K562 (cell line): ENCODE measurements at regions not wholly inside any gene's neighbourhood (a gene's known extent, or its start where the extent isn't known, plus 50 kb on each side); places are given as distances from the start of the nearest gene placed in this dataset.

Experiments used
- CBFA2T2 ChIP-seq: fragments of 450-650 bp; conservative IDR thresholded peaks from 2 replicates; pipeline ENCODE4 v1.6.1; 2017; ENCODE audit warnings: mild to moderate bottlenecking
- COPS2 ChIP-seq: fragments of 450-650 bp; conservative IDR thresholded peaks from 2 replicates; pipeline ENCODE4 v1.6.1; 2016; ENCODE audit warnings: mild to moderate bottlenecking, moderate library complexity
- EP300 ChIP-seq: IDR thresholded peaks from 2 replicates; pipeline ENCODE4 v1.6.1; 2012; ENCODE audit warnings: low read length, improper control_type of control experiment
- ETV1 ChIP-seq: fragments of 450-650 bp; conservative IDR thresholded peaks from 2 replicates; pipeline ENCODE4 v1.6.1; 2016; ENCODE audit warnings: missing genetic modification characterization, control low read depth, low read depth, missing compliant biosample characterization
- HEY1 ChIP-seq: fragments of 250-450 bp; sonication (Bioruptor Pico); IDR thresholded peaks from 2 replicates; pipeline ENCODE4 v1.5.0; 2020; ENCODE audit warnings: mild to moderate bottlenecking, moderate library complexity, borderline replicate concordance
- HNRNPUL1 ChIP-seq: fragments of 200-400 bp; formaldehyde crosslinking; IDR thresholded peaks from 2 replicates; pipeline ENCODE4 v1.6.1; 2017; ENCODE audit warnings: low read length
- KDM1A ChIP-seq, 2 experiments: fragments of 450-650 bp; IDR thresholded peaks; 2 replicates each; pipeline ENCODE4 v1.6.1; 2016; ENCODE audit warnings: mild to moderate bottlenecking in 2 of 2
- MAFF ChIP-seq: IDR thresholded peaks from 2 replicates; pipeline ENCODE4 v1.6.1; 2012; ENCODE audit warnings: low read length, improper control_type of control experiment
- NUFIP1 ChIP-seq: fragments of 450-650 bp; IDR thresholded peaks from 2 replicates; pipeline ENCODE4 v1.6.1; 2018; ENCODE audit not compliant: partially characterized antibody
- PCBP1 ChIP-seq: fragments of 200-400 bp; formaldehyde crosslinking; IDR thresholded peaks from 2 replicates; pipeline ENCODE4 v1.6.1; 2018; ENCODE audit warnings: mild to moderate bottlenecking, low read depth, low read length; ENCODE audit not compliant: poor library complexity, severe bottlenecking
- PRMT5 ChIP-seq: sonication (generic); formaldehyde crosslinking; IDR thresholded peaks from 2 replicates; pipeline ENCODE4 v1.5.0; 2020; ENCODE audit warnings: missing genetic modification reagents
- TAL1 ChIP-seq: fragments of 450-650 bp; IDR thresholded peaks from 2 replicates; pipeline ENCODE4 v1.6.1; 2016; ENCODE audit warnings: mild to moderate bottlenecking
- ZNF124 ChIP-seq: sonication (generic); formaldehyde crosslinking; IDR thresholded peaks from 2 replicates; pipeline ENCODE4 v1.8.1; 2022; ENCODE audit warnings: missing genetic modification reagents
- ZNF431 ChIP-seq: sonication (generic); formaldehyde crosslinking; IDR thresholded peaks from 2 replicates; pipeline ENCODE4 v1.8.0; 2022; ENCODE audit warnings: mild to moderate bottlenecking, missing genetic modification reagents
- ZNF589 ChIP-seq: fragments of 200-800 bp; sonication (Bioruptor generic); IDR thresholded peaks from 2 replicates; pipeline ENCODE4 v1.6.1; 2016; ENCODE audit warnings: low read depth, missing genetic modification characterization, missing compliant biosample characterization
- TF ChIP-seq, protein P1 (sequence below), 3 experiments: fragments of 200-800 bp in 1 of 3; sonication (Bioruptor generic) in 1 of 3; sonication (generic) in 1 of 3; formaldehyde crosslinking in 1 of 3; IDR thresholded peaks; 2 replicates each; pipeline versions ENCODE4 v1.6.1 to v1.8.0; 2016 to 2022; ENCODE audit warnings: mild to moderate bottlenecking in 2 of 3, missing compliant biosample characterization in 2 of 3, missing genetic modification characterization in 2 of 3, missing genetic modification reagents in 1 of 3
- TF ChIP-seq, protein P2 (sequence below): sonication (generic); IDR thresholded peaks from 2 replicates; pipeline ENCODE4 v1.6.1; 2016
- TF ChIP-seq, protein P3 (sequence below): fragments of 200-600 bp; sonication (generic); IDR thresholded peaks from one replicate; pipeline ENCODE4 v1.6.1; 2012; ENCODE audit warnings: mild to moderate bottlenecking, low read depth, low read length, inconsistent platforms

DNA sequence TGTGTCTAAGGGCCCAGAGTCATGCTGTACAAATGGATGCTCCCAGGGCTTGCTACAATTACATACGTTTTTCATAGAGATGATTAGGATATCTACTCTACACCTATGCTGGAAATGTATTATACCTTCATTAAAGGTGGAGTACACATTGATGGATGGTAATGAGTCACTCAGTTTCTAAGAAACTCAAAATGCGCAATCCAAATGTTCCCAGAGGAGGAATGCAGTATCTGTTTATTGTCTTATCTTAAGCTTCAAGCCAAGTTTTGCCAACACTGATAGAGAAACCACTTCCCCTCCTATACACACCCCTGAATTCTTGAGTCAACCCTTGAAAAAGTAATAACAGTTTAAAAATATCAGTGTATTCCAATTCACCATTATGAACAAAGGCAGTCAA is 266.6 kb upstream of the FAR2 start (continued):
- TF ChIP-seq, protein P1, sequence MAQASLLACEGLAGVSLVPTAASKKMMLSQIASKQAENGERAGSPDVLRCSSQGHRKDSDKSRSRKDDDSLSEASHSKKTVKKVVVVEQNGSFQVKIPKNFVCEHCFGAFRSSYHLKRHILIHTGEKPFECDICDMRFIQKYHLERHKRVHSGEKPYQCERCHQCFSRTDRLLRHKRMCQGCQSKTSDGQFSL (CRISPR knock-in tag; IDR thresholded peaks at IDR 0.05): no peak
- TF ChIP-seq, protein P1 (tag; IDR thresholded peaks at IDR 0.05): no peak
- TF ChIP-seq ZNF124 (CRISPR knock-in tag) (no peak), TAL1 (peak; percentile 73), ETV1 (no peak), ZNF431 (CRISPR knock-in tag) (no peak), EP300 (peak; percentile 69), ZNF589 (0 out of 2 replicates have a peak, but pooled peaks have one; percentile 44), CBFA2T2 (peak; percentile 68), KDM1A (IDR thresholded peaks at IDR 0.05) (0 out of 4 replicates have a peak, but pooled peaks of 1 of the 2 experiments have one; percentile 16), COPS2 (no peak), PCBP1 (no peak), PRMT5 (CRISPR knock-in tag) (no peak), NUFIP1 (no peak), MAFF (no peak), HNRNPUL1 (no peak), HEY1 (no peak)
- TF ChIP-seq, protein P2, sequence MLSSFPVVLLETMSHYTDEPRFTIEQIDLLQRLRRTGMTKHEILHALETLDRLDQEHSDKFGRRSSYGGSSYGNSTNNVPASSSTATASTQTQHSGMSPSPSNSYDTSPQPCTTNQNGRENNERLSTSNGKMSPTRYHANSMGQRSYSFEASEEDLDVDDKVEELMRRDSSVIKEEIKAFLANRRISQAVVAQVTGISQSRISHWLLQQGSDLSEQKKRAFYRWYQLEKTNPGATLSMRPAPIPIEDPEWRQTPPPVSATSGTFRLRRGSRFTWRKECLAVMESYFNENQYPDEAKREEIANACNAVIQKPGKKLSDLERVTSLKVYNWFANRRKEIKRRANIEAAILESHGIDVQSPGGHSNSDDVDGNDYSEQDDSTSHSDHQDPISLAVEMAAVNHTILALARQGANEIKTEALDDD: no peak
- TF ChIP-seq, protein P3, sequence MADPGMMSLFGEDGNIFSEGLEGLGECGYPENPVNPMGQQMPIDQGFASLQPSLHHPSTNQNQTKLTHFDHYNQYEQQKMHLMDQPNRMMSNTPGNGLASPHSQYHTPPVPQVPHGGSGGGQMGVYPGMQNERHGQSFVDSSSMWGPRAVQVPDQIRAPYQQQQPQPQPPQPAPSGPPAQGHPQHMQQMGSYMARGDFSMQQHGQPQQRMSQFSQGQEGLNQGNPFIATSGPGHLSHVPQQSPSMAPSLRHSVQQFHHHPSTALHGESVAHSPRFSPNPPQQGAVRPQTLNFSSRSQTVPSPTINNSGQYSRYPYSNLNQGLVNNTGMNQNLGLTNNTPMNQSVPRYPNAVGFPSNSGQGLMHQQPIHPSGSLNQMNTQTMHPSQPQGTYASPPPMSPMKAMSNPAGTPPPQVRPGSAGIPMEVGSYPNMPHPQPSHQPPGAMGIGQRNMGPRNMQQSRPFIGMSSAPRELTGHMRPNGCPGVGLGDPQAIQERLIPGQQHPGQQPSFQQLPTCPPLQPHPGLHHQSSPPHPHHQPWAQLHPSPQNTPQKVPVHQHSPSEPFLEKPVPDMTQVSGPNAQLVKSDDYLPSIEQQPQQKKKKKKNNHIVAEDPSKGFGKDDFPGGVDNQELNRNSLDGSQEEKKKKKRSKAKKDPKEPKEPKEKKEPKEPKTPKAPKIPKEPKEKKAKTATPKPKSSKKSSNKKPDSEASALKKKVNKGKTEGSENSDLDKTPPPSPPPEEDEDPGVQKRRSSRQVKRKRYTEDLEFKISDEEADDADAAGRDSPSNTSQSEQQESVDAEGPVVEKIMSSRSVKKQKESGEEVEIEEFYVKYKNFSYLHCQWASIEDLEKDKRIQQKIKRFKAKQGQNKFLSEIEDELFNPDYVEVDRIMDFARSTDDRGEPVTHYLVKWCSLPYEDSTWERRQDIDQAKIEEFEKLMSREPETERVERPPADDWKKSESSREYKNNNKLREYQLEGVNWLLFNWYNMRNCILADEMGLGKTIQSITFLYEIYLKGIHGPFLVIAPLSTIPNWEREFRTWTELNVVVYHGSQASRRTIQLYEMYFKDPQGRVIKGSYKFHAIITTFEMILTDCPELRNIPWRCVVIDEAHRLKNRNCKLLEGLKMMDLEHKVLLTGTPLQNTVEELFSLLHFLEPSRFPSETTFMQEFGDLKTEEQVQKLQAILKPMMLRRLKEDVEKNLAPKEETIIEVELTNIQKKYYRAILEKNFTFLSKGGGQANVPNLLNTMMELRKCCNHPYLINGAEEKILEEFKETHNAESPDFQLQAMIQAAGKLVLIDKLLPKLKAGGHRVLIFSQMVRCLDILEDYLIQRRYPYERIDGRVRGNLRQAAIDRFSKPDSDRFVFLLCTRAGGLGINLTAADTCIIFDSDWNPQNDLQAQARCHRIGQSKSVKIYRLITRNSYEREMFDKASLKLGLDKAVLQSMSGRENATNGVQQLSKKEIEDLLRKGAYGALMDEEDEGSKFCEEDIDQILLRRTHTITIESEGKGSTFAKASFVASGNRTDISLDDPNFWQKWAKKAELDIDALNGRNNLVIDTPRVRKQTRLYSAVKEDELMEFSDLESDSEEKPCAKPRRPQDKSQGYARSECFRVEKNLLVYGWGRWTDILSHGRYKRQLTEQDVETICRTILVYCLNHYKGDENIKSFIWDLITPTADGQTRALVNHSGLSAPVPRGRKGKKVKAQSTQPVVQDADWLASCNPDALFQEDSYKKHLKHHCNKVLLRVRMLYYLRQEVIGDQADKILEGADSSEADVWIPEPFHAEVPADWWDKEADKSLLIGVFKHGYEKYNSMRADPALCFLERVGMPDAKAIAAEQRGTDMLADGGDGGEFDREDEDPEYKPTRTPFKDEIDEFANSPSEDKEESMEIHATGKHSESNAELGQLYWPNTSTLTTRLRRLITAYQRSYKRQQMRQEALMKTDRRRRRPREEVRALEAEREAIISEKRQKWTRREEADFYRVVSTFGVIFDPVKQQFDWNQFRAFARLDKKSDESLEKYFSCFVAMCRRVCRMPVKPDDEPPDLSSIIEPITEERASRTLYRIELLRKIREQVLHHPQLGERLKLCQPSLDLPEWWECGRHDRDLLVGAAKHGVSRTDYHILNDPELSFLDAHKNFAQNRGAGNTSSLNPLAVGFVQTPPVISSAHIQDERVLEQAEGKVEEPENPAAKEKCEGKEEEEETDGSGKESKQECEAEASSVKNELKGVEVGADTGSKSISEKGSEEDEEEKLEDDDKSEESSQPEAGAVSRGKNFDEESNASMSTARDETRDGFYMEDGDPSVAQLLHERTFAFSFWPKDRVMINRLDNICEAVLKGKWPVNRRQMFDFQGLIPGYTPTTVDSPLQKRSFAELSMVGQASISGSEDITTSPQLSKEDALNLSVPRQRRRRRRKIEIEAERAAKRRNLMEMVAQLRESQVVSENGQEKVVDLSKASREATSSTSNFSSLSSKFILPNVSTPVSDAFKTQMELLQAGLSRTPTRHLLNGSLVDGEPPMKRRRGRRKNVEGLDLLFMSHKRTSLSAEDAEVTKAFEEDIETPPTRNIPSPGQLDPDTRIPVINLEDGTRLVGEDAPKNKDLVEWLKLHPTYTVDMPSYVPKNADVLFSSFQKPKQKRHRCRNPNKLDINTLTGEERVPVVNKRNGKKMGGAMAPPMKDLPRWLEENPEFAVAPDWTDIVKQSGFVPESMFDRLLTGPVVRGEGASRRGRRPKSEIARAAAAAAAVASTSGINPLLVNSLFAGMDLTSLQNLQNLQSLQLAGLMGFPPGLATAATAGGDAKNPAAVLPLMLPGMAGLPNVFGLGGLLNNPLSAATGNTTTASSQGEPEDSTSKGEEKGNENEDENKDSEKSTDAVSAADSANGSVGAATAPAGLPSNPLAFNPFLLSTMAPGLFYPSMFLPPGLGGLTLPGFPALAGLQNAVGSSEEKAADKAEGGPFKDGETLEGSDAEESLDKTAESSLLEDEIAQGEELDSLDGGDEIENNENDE: no peak
